Mesenchymal stem cell (in vitro differentiated cells and primary cell): ENCODE measurements at regions not wholly inside any gene's neighbourhood (a gene's known extent, or its start where the extent isn't known, plus 50 kb on each side); places are given as distances from the start of the nearest gene placed in this dataset.

Source experiments
- DNase-seq: peaks from one replicate; pipeline ENCODE4 v3.0.0-alpha.2; 2013
- H2AFZ ChIP-seq: one replicate; pipeline ENCODE4 v1.6.1; 2013; ENCODE audit warnings: low read depth, mild to moderate bottlenecking, control low read depth, inconsistent platforms, low read length, moderate library complexity
- H2AK5ac ChIP-seq: 2 replicates; pipeline ENCODE4 v1.6.1; 2013; ENCODE audit warnings: low read length, moderate library complexity, mild to moderate bottlenecking, inconsistent platforms; ENCODE audit not compliant: severe bottlenecking
- H2BK120ac ChIP-seq: one replicate; pipeline ENCODE4 v1.6.1; 2013; ENCODE audit warnings: low read depth, mild to moderate bottlenecking, inconsistent platforms, low read length, moderate library complexity
- H2BK12ac ChIP-seq, 2 experiments: one replicate each; pipeline ENCODE4 v1.6.1; 2013; ENCODE audit warnings: inconsistent platforms in 2 of 2, low read length in 2 of 2, mild to moderate bottlenecking in 2 of 2, moderate library complexity in 2 of 2, control low read depth in 1 of 2
- H2BK15ac ChIP-seq: one replicate; pipeline ENCODE4 v1.6.1; 2013; ENCODE audit warnings: mild to moderate bottlenecking, low read depth, inconsistent platforms; ENCODE audit not compliant: poor library complexity, severe bottlenecking
- H2BK5ac ChIP-seq: 2 replicates; pipeline ENCODE4 v1.6.1; 2013; ENCODE audit warnings: low read depth, mild to moderate bottlenecking, low read length, control low read depth, inconsistent platforms; ENCODE audit not compliant: poor library complexity, severe bottlenecking
- H3K14ac ChIP-seq, 2 experiments: one replicate each; pipeline ENCODE4 v1.6.1; 2013; ENCODE audit warnings: inconsistent platforms in 2 of 2, low read length in 2 of 2, control low read depth in 1 of 2, mild to moderate bottlenecking in 1 of 2, moderate library complexity in 1 of 2
- H3K18ac ChIP-seq, 2 experiments: one replicate each; pipeline ENCODE4 v1.6.1; 2013; ENCODE audit warnings: inconsistent platforms in 2 of 2, low read length in 2 of 2, control low read depth in 1 of 2, low read depth in 1 of 2, mild to moderate bottlenecking in 1 of 2
- H3K23ac ChIP-seq, 2 experiments: one replicate each; pipeline ENCODE4 v1.6.1; 2013; ENCODE audit warnings: inconsistent platforms in 2 of 2, low read length in 2 of 2, mild to moderate bottlenecking in 2 of 2, moderate library complexity in 2 of 2, control low read depth in 1 of 2
- H3K27ac ChIP-seq: 2 replicates; pipeline ENCODE4 v1.5.1; 2013; ENCODE audit warnings: mild to moderate bottlenecking, moderate library complexity, low read length, control low read depth, inconsistent platforms; ENCODE audit not compliant: poor library complexity, severe bottlenecking
- H3K27me3 ChIP-seq, 2 experiments: 2 replicates each; pipeline versions ENCODE4 v1.6.1 to v1.7.0; 2013; ENCODE audit warnings: low read length in 2 of 2, mild to moderate bottlenecking in 2 of 2, moderate library complexity in 2 of 2, control low read depth in 1 of 2, inconsistent platforms in 1 of 2; ENCODE audit not compliant: control insufficient read depth in 1 of 2, insufficient read depth in 1 of 2
- H3K36me3 ChIP-seq, 2 experiments: 2 replicates each; pipeline versions ENCODE4 v1.6.1 to v1.7.0; 2013; ENCODE audit warnings: low read length in 2 of 2, control low read depth in 1 of 2, inconsistent platforms in 1 of 2, low read depth in 1 of 2, mild to moderate bottlenecking in 1 of 2; ENCODE audit not compliant: insufficient read depth in 2 of 2, control insufficient read depth in 1 of 2
- H3K4ac ChIP-seq, 2 experiments: one replicate each; pipeline ENCODE4 v1.6.1; 2013; ENCODE audit warnings: inconsistent platforms in 2 of 2, low read length in 2 of 2, mild to moderate bottlenecking in 2 of 2, moderate library complexity in 2 of 2, control low read depth in 1 of 2, low read depth in 1 of 2
- H3K4me1 ChIP-seq: 2 replicates; pipeline ENCODE4 v1.6.1; 2013; ENCODE audit warnings: low read depth, low read length, control low read depth; ENCODE audit not compliant: control insufficient read depth, insufficient read depth
- H3K4me2 ChIP-seq: 2 replicates; pipeline ENCODE4 v1.6.1; 2013; ENCODE audit warnings: low read length, mild to moderate bottlenecking, inconsistent platforms; ENCODE audit not compliant: poor library complexity, severe bottlenecking
- H3K4me3 ChIP-seq, 2 experiments: 2 replicates each; pipeline versions ENCODE4 v1.5.1 to v1.7.0; 2013; ENCODE audit warnings: low read length in 2 of 2, mild to moderate bottlenecking in 2 of 2, control low read depth in 1 of 2, low read depth in 1 of 2; ENCODE audit not compliant: insufficient read depth in 1 of 2
- H3K79me1 ChIP-seq: replicated peaks from 2 replicates; pipeline ENCODE4 v1.6.1; 2013; ENCODE audit warnings: mild to moderate bottlenecking, control low read depth, low read length, inconsistent platforms; ENCODE audit not compliant: poor library complexity, severe bottlenecking
- H3K9ac ChIP-seq: 2 replicates; pipeline ENCODE4 v1.7.0; 2013; ENCODE audit warnings: mild to moderate bottlenecking, low read length, moderate library complexity
- H3K9me3 ChIP-seq: 2 replicates; pipeline ENCODE4 v1.7.0; 2013; ENCODE audit warnings: mild to moderate bottlenecking, low read length; ENCODE audit not compliant: control insufficient read depth
- H4K8ac ChIP-seq: one replicate; pipeline ENCODE4 v1.6.1; 2013; ENCODE audit warnings: inconsistent platforms, mild to moderate bottlenecking, low read length, moderate library complexity
- H4K91ac ChIP-seq: one replicate; pipeline ENCODE4 v1.6.1; 2013; ENCODE audit warnings: mild to moderate bottlenecking, low read length, inconsistent platforms
- WGBS: methylation state at CpG from one replicate; pipeline ENCODE4 v1.1.7; 2013; ENCODE audit warnings: mixed read lengths; 5-methylcytosine and 5-hydroxymethylcytosine counted together

- Histone ChIP-seq H3K79me1 (no peaks in the 10 kb centered on the region), H2AK5ac (no peak overlapping the region), H3K4me1 (no peaks in the 10 kb centered on the region), H2BK120ac (no peak overlapping the region), H2AFZ (no peak overlapping the region), H3K9ac (no peak overlapping the region), H3K36me3 (no peaks in the 10 kb centered on the region), H2BK12ac (no peak overlapping the region), H3K14ac (no peak overlapping the region), H3K18ac (no peak overlapping the region), H3K23ac (no peak overlapping the region), H4K8ac (no peak overlapping the region), H3K9me3 (peaks cover 12% of the 10 kb centered on the region), H3K4me3 (no peak overlapping the region), H3K27me3 (no peaks in the 10 kb centered on the region), H3K4me2 (no peak overlapping the region), H2BK5ac (no peak overlapping the region), H3K27ac (no peak overlapping the region), H3K4ac (no peak overlapping the region), H2BK15ac (no peak overlapping the region), H4K91ac (no peak overlapping the region)
- DNase-seq = no peak
- 81% methylated on average over 3 of the region's 4 CpGs for WGBS
These were observed 108.8 kb downstream of the ARL5B start for GRCh38 chr10:18767981-18768380.

DNA sequence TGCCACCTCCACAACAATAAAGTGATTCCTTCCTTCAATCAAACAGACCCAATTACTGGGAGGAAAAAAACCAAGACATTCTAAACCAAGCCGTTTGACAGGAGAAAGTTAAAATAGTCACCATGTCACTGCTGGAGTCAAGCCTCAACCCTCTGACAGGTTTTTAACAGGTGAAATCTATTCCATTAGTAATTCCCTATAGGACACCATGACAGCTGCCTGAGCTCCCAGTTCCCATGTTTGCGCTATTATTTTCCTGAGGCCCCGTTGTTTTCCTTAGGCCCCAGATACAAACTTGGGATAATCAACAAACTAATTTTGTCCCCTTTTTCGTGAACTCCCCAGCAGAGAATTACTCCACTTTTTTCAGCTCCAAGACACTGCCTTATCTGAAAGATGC lies 113.9 kb downstream of the ARL5B start:
- H3K79me1 ChIP-seq = no peaks in the 10 kb centered on the region
- no peak overlapping the region for H2BK120ac ChIP-seq
- no peak overlapping the region for H3K23ac ChIP-seq
- no peak overlapping the region for H2AFZ ChIP-seq
- H3K18ac ChIP-seq = no peak overlapping the region
- no peak overlapping the region for H4K91ac ChIP-seq
- 87% methylated on average over 3 of the region's 4 CpGs for WGBS
- no peak overlapping the region for H3K4ac ChIP-seq
- no peak for DNase-seq
- H4K8ac ChIP-seq = no peak overlapping the region
- no peak overlapping the region for H3K27ac ChIP-seq
- no peaks in the 10 kb centered on the region for H3K27me3 ChIP-seq
- H3K9ac ChIP-seq = no peak overlapping the region
- H2BK15ac ChIP-seq = no peak overlapping the region
- peaks cover 10% of the 10 kb centered on the region for H3K9me3 ChIP-seq
- H2BK12ac ChIP-seq = no peak overlapping the region
- no peaks in the 10 kb centered on the region for H3K4me1 ChIP-seq
- no peak overlapping the region for H2BK5ac ChIP-seq
- H2AK5ac ChIP-seq = no peak overlapping the region
- no peak overlapping the region for H3K4me3 ChIP-seq
- H3K36me3 ChIP-seq = no peaks in the 10 kb centered on the region
- no peak overlapping the region for H3K14ac ChIP-seq
- H3K4me2 ChIP-seq = no peak overlapping the region

GRCh38 chr10:18777258-18777657 lies 118.0 kb downstream of the ARL5B start:
- Histone ChIP-seq H2AK5ac (no peak overlapping the region), H3K14ac (no peak overlapping the region), H4K8ac (no peak overlapping the region), H4K91ac (no peak overlapping the region), H3K4me3 (no peak overlapping the region), H3K9me3 (peaks cover 7% of the 10 kb centered on the region), H3K27me3 (no peaks in the 10 kb centered on the region), H2BK15ac (no peak overlapping the region), H3K4me1 (no peaks in the 10 kb centered on the region), H3K9ac (no peak overlapping the region), H2BK5ac (no peak overlapping the region), H3K18ac (no peak overlapping the region), H3K4ac (no peak overlapping the region), H2BK120ac (no peak overlapping the region), H2AFZ (no peak overlapping the region), H3K4me2 (no peak overlapping the region), H3K36me3 (no peaks in the 10 kb centered on the region), H2BK12ac (no peak overlapping the region), H3K79me1 (no peaks in the 10 kb centered on the region), H3K27ac (no peak overlapping the region), H3K23ac (no peak overlapping the region)
- no peak for DNase-seq
- WGBS = 88% methylated on average over 8 of the region's 8 CpGs

DNA sequence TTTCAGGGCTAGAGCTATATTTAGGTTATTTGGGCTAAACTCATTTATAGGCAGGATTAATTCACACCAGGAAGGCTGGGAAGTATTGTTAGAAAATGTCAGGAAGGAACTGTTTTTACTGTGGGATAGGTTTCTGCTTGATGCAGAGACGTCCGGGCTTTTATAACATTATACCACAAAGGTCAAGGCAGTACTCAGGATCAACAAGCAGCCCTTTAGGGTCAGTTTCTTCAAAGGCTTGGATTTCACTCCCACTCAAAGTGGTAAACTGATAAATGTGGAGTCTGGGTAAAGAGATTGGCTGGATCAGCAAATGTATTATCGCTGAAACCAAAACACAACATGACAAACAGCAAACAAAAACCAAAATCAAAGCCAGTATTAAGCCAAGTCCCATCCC lies 127.2 kb downstream of the ARL5B start:
- Histone ChIP-seq H3K4me1 (no peaks in the 10 kb centered on the region), H3K4me3 (no peak overlapping the region), H4K8ac (no peak overlapping the region), H3K36me3 (no peaks in the 10 kb centered on the region), H3K14ac (no peak overlapping the region), H2AK5ac (no peak overlapping the region), H3K4me2 (no peak overlapping the region), H2BK15ac (no peak overlapping the region), H2BK12ac (no peak overlapping the region), H4K91ac (no peak overlapping the region), H2BK120ac (no peak overlapping the region), H3K23ac (no peak overlapping the region), H3K79me1 (no peaks in the 10 kb centered on the region), H3K18ac (no peak overlapping the region), H2BK5ac (no peak overlapping the region), H3K27ac (no peak overlapping the region), H3K4ac (no peak overlapping the region), H3K9me3 (peaks cover 11% of the 10 kb centered on the region), H3K27me3 (no peaks in the 10 kb centered on the region), H2AFZ (no peak overlapping the region), H3K9ac (no peak overlapping the region)
- WGBS = no CpG with 5 or more reads among the region's 3 CpGs
- no peak for DNase-seq
